MCF 10A (cell line): ENCODE measurements at regions not wholly inside any gene's neighbourhood (a gene's known extent, or its start where the extent isn't known, plus 50 kb on each side); places are given as distances from the start of the nearest gene placed in this dataset.

Experiments used
- BruUV-seq: library from RNA; stranded (reverse); fragments of 400-500 nt; replicated peaks from 2 replicates; lab custom pipeline; 2021; lab: Mats Ljungman, UMichigan
- CTCF ChIA-PET: fragments of 300-600 bp; sonication (Branson Sonifier 250); formaldehyde crosslinking; extraction: SDS; loops from one replicate; lab custom pipeline; 2021; ENCODE audit warnings: antibody characterized with exemption, inconsistent platforms; lab: Yijun Ruan, JAX
- POLR2A ChIA-PET: fragments of 300-600, 350-650 bp; sonication (Branson Sonifier 250); formaldehyde crosslinking; extraction: SDS; loops from one replicate; lab custom pipeline; 2020; ENCODE audit warnings: antibody characterized with exemption, inconsistent platforms; lab: Yijun Ruan, JAX
- DNase-seq: peaks from one replicate; pipeline ENCODE4 v3.0.0-alpha.2; 2018; ENCODE audit not compliant: unreplicated experiment
- H3K27ac Mint-ChIP-seq: one replicate; pipeline ENCODE4 v1.8.0; 2022; ENCODE audit warnings: mild to moderate bottlenecking, low read depth, mixed read lengths; ENCODE audit not compliant: unreplicated experiment
- H3K27me3 Mint-ChIP-seq: one replicate; pipeline ENCODE4 v1.8.0; 2022; ENCODE audit warnings: mixed read lengths; ENCODE audit not compliant: insufficient read depth, unreplicated experiment
- H3K36me3 Mint-ChIP-seq: one replicate; pipeline ENCODE4 v1.8.0; 2022; ENCODE audit warnings: mild to moderate bottlenecking, moderate library complexity, mixed read lengths; ENCODE audit not compliant: insufficient read depth, unreplicated experiment
- H3K4me1 Mint-ChIP-seq: one replicate; pipeline ENCODE4 v1.8.0; 2022; ENCODE audit warnings: mixed read lengths; ENCODE audit not compliant: insufficient read depth, unreplicated experiment
- H3K4me3 Mint-ChIP-seq: one replicate; pipeline ENCODE4 v1.8.0; 2022; ENCODE audit warnings: mild to moderate bottlenecking, moderate library complexity, mixed read lengths; ENCODE audit not compliant: unreplicated experiment
- H3K9me3 Mint-ChIP-seq: one replicate; pipeline ENCODE4 v1.8.0; 2022; ENCODE audit warnings: mixed read lengths; ENCODE audit not compliant: unreplicated experiment
- CTCF ChIP-seq: fragments of 200-600 bp; IDR thresholded peaks from one replicate; pipeline ENCODE4 v1.8.0; 2022; ENCODE audit warnings: antibody characterized with exemption, mild to moderate bottlenecking; ENCODE audit not compliant: unreplicated experiment
- intact Hi-C: fragments of 100-400 bp; cut with micrococcal nuclease; formaldehyde crosslinking; loops from 2 replicates; pipeline ENCODE4 v1.14.1; 2022

- Mint-ChIP-seq H3K27ac (no peak overlapping the region), H3K36me3 (no peaks in the 10 kb centered on the region), H3K9me3 (no peaks in the 10 kb centered on the region), H3K27me3 (peaks cover 94% of the 10 kb centered on the region), H3K4me1 (no peaks in the 10 kb centered on the region), H3K4me3 (no peak overlapping the region)
- no peak for TF ChIP-seq CTCF
- intact Hi-C loops: no loop called here
- POLR2A ChIA-PET: no interaction called here
- CTCF ChIA-PET: no interaction called here
- no peak for DNase-seq
- BruUV-seq: no TSS peak
Measured at GRCh38 chr16:73840728-73841127, 455.9 kb upstream of the PSMD7 start.

GRCh38 chr16:73831220-73831619 lies 465.4 kb upstream of the PSMD7 start:
- intact Hi-C loops: no loop called here

GRCh38 chr16:73823205-73823849 lies 473.3 kb upstream of the PSMD7 start:
- ChIA-PET POLR2A (no interaction called here), CTCF (interaction anchor here (0.8 kb wide), 1 partner anchor 17 kb away, joined by 3 read pairs; no protein-coding TSS in a partner anchor)
- intact Hi-C loops: no loop called here
- TF ChIP-seq CTCF: no peak
- Mint-ChIP-seq H3K4me3 (no peak overlapping the region), H3K27ac (no peak overlapping the region), H3K36me3 (no peaks in the 10 kb centered on the region), H3K4me1 (no peaks in the 10 kb centered on the region), H3K9me3 (no peaks in the 10 kb centered on the region), H3K27me3 (peaks cover 19% of the 10 kb centered on the region)
- BruUV-seq: no TSS peak
- no peak for DNase-seq

More at GRCh38 chr16:73831220-73831619, 465.4 kb upstream of the PSMD7 start:
- Mint-ChIP-seq H3K27me3 (peaks cover 54% of the 10 kb centered on the region), H3K36me3 (no peaks in the 10 kb centered on the region), H3K9me3 (peaks cover 5% of the 10 kb centered on the region), H3K27ac (no peak overlapping the region), H3K4me1 (no peaks in the 10 kb centered on the region), H3K4me3 (no peak overlapping the region)
- POLR2A ChIA-PET: no interaction called here
- CTCF ChIA-PET: no interaction called here
- TF ChIP-seq CTCF: no peak
- BruUV-seq: no TSS peak
- DNase-seq: no peak

GRCh38 chr16:73817526-73818324 lies 478.9 kb upstream of the PSMD7 start:
- Mint-ChIP-seq H3K27me3 (peaks cover 38% of the 10 kb centered on the region), H3K9me3 (no peaks in the 10 kb centered on the region), H3K27ac (no peak overlapping the region), H3K4me1 (no peaks in the 10 kb centered on the region), H3K4me3 (no peak overlapping the region), H3K36me3 (no peaks in the 10 kb centered on the region)
- no peak for TF ChIP-seq CTCF
- POLR2A ChIA-PET: interaction anchor here (1.2 kb wide), 1 partner anchor 19 kb away, joined by 3 read pairs; no protein-coding TSS in a partner anchor
- CTCF ChIA-PET: interaction anchor here (0.5 to 0.6 kb wide), 2 partner anchors 39 to 467 kb away, joined by 3 read pairs; no protein-coding TSS in a partner anchor
- DNase-seq: no peak
- BruUV-seq: no TSS peak
- intact Hi-C loops: no loop called here
